ENCODE measurements at regions not wholly inside any gene's neighbourhood (a gene's known extent, or its start where the extent isn't known, plus 50 kb on each side); places are given as distances from the start of the nearest gene placed in this dataset.

DNA sequence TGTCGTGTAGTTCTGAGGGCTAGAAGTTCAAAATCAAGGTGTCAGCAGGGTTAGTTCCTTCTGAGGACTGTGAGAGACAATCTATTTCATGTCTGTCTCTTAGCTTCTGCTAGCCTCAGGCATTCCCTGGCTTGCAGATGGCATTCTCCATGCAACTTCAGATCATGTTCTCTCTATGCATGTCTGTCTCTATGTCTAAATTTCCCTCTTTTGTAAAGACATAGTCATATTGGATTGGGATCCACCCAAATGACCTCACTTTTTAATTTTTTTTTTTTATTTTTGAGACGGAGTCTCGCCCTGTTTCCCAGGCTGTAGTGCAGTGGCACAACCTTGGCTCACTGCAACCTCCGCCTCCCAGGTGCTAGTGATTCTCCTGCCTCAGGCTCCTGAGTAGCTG is 104.6 kb downstream of the RAP2B start:
- TF ChIP-seq EZH2 (IDR thresholded peaks at IDR 0.05) (no peak), CTCF (IDR thresholded peaks at IDR 0.05) (no peak), EZH2phosphoT487 (IDR thresholded peaks at IDR 0.05) (no peak)
- no peaks in the 10 kb centered on the region for H3K36me3 Mint-ChIP-seq
- H3K4me3 ChIP-seq, result no peak overlapping the region

GRCh38 chr3:153268564-153269279 is 106.7 kb downstream of the RAP2B start:
- H3K4me1 Mint-ChIP-seq, result no peaks in the 10 kb centered on the region
- Histone ChIP-seq H4K20me1 (ENCODE audit: low read depth) (no peaks in the 10 kb centered on the region), H3K79me2 (ENCODE audit: low read depth) (no peaks in the 10 kb centered on the region), H3K27ac (no peak overlapping the region), H3F3A (ENCODE audit: low read depth) (no peaks in the 10 kb centered on the region), H2AFZ (replicated peaks) (no peak overlapping the region), H3K4me3 (no peak overlapping the region), H3K27me3 (no peaks in the 10 kb centered on the region), H3K9ac (no peak overlapping the region), H3K9me3 (ENCODE audit: low read depth) (no peaks in the 10 kb centered on the region), H3K4me1 (no peaks in the 10 kb centered on the region), H3K36me3 (no peaks in the 10 kb centered on the region), H3K4me2 (no peak overlapping the region)
- H3K9me3 Mint-ChIP-seq, result peaks cover 7% of the 10 kb centered on the region
- TF ChIP-seq EZH2 (IDR thresholded peaks at IDR 0.05) (no peak), EZH2phosphoT487 (IDR thresholded peaks at IDR 0.05) (no peak), CTCF (IDR thresholded peaks at IDR 0.05) (no peak)
- H3K36me3 Mint-ChIP-seq, result no peaks in the 10 kb centered on the region
- no peak overlapping the region for H3K27ac Mint-ChIP-seq
- H3K27me3 Mint-ChIP-seq (ENCODE audit: insufficient read depth, low read depth), result no peaks in the 10 kb centered on the region
- DNase-seq (ENCODE audit: low spot score), result no peak
- H3K4me3 Mint-ChIP-seq, result no peak overlapping the region

More for the DNA sequence above, 104.6 kb downstream of the RAP2B start:
- no peaks in the 10 kb centered on the region for H3K9me3 ChIP-seq (ENCODE audit: low read depth)
- no peaks in the 10 kb centered on the region for H3F3A ChIP-seq (ENCODE audit: low read depth)
- no peak overlapping the region for H3K27ac ChIP-seq
- H2AFZ ChIP-seq (replicated peaks), result no peak overlapping the region
- no peak for DNase-seq (ENCODE audit: low spot score)
- no peak overlapping the region for H3K4me3 Mint-ChIP-seq
- no peak overlapping the region for H3K9ac ChIP-seq
- no peak overlapping the region for H3K4me2 ChIP-seq
- no peaks in the 10 kb centered on the region for H3K27me3 ChIP-seq
- H3K9me3 Mint-ChIP-seq, result peaks cover 7% of the 10 kb centered on the region
- no peaks in the 10 kb centered on the region for H3K79me2 ChIP-seq (ENCODE audit: low read depth)
- H3K27me3 Mint-ChIP-seq (ENCODE audit: insufficient read depth, low read depth), result no peaks in the 10 kb centered on the region
- H3K4me1 ChIP-seq, result no peaks in the 10 kb centered on the region
- H3K27ac Mint-ChIP-seq, result no peak overlapping the region
- H4K20me1 ChIP-seq (ENCODE audit: low read depth), result no peaks in the 10 kb centered on the region
- H3K4me1 Mint-ChIP-seq, result no peaks in the 10 kb centered on the region
- H3K36me3 ChIP-seq, result no peaks in the 10 kb centered on the region

DNA sequence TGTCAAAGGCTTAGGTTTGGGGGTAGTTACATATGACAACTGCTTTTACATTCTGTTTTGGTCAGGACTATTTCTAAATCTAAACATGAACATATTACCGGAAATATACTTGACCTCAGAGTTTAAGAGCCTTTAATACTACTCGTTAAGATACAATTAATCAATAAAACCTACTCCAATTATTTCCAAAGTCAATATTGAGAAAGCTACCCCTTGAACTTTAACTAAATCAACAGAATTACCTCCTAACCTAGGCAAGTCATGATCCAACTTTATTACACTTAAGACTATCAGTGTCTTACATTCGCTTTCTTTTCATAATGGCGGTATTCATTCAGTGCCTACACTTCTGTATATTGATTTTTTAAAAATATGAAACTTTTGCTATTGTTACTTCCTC is 107.7 kb downstream of the RAP2B start:
- Mint-ChIP-seq H3K4me3 (no peak overlapping the region), H3K4me1 (no peaks in the 10 kb centered on the region), H3K36me3 (no peaks in the 10 kb centered on the region), H3K27ac (no peak overlapping the region), H3K27me3 (ENCODE audit: insufficient read depth, low read depth) (no peaks in the 10 kb centered on the region), H3K9me3 (peaks cover 7% of the 10 kb centered on the region)
- H3F3A ChIP-seq (ENCODE audit: low read depth), result no peaks in the 10 kb centered on the region
- H3K9me3 ChIP-seq (ENCODE audit: low read depth), result no peaks in the 10 kb centered on the region
- no peaks in the 10 kb centered on the region for H3K27me3 ChIP-seq
- H3K4me1 ChIP-seq, result no peaks in the 10 kb centered on the region
- DNase-seq (ENCODE audit: low spot score), result no peak
- no peak overlapping the region for H3K9ac ChIP-seq
- H3K79me2 ChIP-seq (ENCODE audit: low read depth), result no peaks in the 10 kb centered on the region
- H3K4me3 ChIP-seq, result no peak overlapping the region
- no peaks in the 10 kb centered on the region for H4K20me1 ChIP-seq (ENCODE audit: low read depth)
- no peak overlapping the region for H3K27ac ChIP-seq
- H3K4me2 ChIP-seq, result no peak overlapping the region
- TF ChIP-seq EZH2phosphoT487 (IDR thresholded peaks at IDR 0.05), result no peak
- TF ChIP-seq CTCF (IDR thresholded peaks at IDR 0.05), result no peak
- no peak for TF ChIP-seq EZH2 (IDR thresholded peaks at IDR 0.05)
- H3K36me3 ChIP-seq, result no peaks in the 10 kb centered on the region
- no peak overlapping the region for H2AFZ ChIP-seq (replicated peaks)
